Thyroid gland (tissue), 4 donors: ENCODE measurements at regions not wholly inside any gene's neighbourhood (a gene's known extent, or its start where the extent isn't known, plus 50 kb on each side); places are given as distances from the start of the nearest gene placed in this dataset.

Experiments
- CTCF ChIP-seq, 6 experiments: fragments of 200-600 bp in 3 of 6; fragments of 450-650 bp in 3 of 6; sonication (generic) in 3 of 6; IDR thresholded peaks; one replicate each; pipeline ENCODE4 v1.5.1; 2016 to 2019; ENCODE audit warnings: antibody characterized with exemption in 6 of 6, mild to moderate bottlenecking in 2 of 6, inconsistent platforms in 1 of 6, moderate library complexity in 1 of 6
- POLR2A ChIP-seq, 2 donors: fragments of 450-650 bp; IDR thresholded peaks; one replicate each; pipeline ENCODE4 v1.6.1; 2017; ENCODE audit warnings: antibody characterized with exemption in 2 of 2, mild to moderate bottlenecking in 2 of 2, moderate library complexity in 1 of 2

DNA sequence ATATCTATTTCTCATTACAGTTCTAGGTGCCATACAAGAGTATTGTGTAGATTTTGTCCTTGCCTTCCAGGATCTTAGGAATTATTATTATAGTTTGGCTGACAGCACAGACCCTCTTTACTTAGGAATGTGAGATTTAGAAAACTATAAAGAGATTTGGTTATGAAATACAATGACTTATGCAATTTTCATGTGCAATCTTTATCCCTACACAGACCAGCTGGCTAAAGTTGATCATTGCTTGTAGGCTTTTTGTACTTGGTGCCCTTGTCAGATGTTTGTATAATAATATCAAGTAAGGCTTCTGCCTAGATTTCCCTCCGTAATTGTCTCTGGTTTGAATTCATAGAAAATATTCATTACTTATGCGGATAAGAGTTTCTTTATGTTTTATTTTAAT, 174.5 kb upstream of the GAP43 start:
- no peak for TF ChIP-seq POLR2A (IDR thresholded peaks at IDR 0.05)
- TF ChIP-seq CTCF (IDR thresholded peaks at IDR 0.05): no peak
